NCI-H187 treated with DMSO at 0.1 percent for 48 hours (cell line): ENCODE measurements at regions not wholly inside any gene's neighbourhood (a gene's known extent, or its start where the extent isn't known, plus 50 kb on each side); places are given as distances from the start of the nearest gene placed in this dataset.
A peak's percentile ranks its signal among the peaks of the same experiment; 100 is the strongest.

ENCODE experiments used
- DNase-seq: peaks from one replicate; lab custom pipeline; 2025; lab: John Stamatoyannopoulos, UW

- no peak for DNase-seq
Observed at GRCh38 chr2:172231508-172231907, 128.8 kb upstream of the DLX2 start.

GRCh38 chr2:172232708-172233396 is 130.2 kb upstream of the DLX2 start:
- DNase-seq: no peak

DNA sequence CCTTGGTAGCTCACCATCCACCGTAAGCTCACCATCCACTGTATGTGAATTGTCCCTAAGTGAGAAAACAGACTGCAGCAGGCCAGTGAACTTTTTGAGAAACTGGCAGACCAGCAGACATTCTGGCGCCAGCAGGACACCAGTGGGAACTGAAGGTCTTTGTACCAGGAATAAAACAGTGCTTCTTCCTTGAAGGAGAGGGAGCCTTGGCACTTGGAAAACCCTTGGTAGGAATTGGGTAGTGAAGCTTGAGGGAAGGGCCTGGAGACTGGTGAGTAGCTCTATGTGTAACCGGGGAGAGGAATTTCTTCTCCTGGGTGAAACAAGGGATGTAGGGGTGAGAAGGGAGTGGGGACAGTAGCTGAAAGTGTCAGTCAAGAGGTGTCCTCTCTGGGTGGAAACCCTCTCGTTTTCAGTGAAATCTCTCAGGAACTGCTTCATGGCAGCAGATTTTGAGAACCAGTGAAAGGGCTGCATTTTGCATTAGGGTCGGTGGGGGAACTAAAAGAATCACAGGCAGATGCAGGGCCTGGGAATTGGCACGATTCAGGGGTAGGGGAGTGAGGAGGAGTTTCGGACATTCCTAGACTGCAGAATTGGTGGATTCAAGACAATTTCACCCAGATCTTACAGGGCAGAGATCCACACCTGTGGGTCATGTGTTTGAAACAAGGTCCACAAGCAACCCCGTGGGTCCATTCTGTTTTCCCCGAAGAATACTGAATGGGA is 131.5 kb upstream of the DLX2 start:
- DNase-seq: no peak

GRCh38 chr2:172234716-172235691 is 132.3 kb upstream of the DLX2 start:
- peak; percentile 13 for DNase-seq

- no peak for DNase-seq
Observed at GRCh38 chr2:172239944-172240590, 137.4 kb upstream of the DLX2 start.

DNA sequence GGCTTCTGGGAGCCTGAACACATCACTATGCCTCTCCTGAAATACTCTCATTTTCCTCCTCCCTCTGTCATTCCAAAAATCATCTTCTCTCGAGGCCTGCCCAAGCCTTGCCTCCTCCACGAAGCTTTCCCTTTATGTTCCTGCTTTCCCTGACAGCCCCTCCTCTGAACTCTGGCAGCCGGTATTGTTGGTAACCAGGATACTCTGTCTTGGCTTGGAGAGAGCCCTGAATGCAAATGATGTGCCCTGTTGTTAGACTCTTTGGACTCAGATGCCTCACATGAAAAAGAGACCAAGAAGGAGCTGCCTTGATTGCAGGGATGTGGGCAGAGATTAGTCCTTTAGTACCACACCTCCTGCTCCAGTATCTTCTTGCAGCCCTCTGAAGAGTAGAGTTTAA is 138.5 kb upstream of the DLX2 start:
- DNase-seq: no peak

DNA sequence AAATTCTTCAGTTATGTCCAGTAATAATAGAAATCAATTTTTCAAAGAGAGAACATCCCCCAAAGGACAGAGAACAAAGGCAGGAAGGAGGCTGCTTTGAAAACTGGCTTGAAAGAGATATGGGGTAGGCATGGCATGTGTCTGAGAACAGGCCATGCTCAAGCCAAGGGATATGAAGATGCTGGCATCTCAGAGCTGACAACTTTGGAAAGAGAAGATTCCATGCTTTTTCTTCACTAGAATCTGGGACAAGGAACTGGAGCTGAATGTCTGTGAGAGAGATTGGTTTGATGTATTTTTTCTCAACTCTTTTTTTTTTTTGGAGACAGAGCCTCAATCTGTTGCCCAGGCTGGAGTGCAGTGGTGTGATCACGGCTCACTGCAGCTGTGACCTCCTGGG is 139.8 kb upstream of the DLX2 start:
- no peak for DNase-seq

DNA sequence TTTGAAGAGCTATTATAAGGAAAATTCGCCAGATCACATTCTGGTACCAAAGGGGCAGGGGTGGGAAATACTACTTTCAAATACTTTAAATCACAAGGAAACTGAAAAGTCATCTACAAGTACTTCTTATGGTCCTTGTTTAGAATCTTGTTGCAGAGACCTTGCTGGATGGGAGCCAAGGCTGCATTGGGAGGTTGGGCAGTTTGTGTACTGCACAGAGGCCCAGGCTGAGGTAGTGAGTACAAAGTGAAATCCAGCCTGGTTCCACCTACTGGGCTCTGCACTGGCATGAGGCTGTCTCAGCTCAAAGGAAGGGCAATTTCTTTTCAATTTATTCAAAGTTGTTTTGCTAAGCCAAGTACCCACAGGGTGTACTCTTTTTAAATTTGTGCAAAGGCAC is 140.3 kb upstream of the DLX2 start:
- DNase-seq: no peak

DNA sequence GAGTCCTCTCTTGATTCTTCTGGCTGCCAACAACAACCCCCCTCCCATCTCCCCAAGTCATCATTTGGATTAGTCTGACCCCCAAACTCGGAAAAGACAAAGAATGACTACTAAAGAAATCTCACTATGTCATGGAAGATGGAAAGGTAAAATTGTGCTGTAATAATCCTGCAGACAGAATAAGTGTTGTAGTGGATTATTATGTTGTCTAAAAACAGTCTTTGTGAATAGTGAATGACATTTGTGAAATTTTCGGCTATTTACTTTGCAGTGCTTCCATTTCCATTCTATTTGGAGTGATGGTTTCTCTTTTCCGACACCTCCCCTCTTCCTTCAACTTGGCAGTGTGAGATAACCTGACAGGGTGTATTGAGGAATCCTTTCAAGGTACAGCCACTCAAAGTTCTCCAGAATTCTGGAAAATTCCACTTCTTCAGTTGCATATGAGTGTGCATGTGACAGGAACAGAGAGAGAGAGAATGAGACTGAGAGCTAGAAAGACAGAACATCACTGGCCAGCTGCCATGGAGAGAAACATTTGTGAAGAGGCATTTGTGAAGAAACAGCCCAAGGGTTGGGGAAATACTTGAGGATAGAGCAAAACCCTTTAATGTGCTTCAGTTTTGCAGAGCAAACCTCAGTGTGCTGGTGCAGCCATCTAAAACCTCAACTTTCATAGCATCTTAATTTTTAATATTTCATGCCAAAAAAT is 141.9 kb upstream of the DLX2 start:
- DNase-seq: no peak

DNA sequence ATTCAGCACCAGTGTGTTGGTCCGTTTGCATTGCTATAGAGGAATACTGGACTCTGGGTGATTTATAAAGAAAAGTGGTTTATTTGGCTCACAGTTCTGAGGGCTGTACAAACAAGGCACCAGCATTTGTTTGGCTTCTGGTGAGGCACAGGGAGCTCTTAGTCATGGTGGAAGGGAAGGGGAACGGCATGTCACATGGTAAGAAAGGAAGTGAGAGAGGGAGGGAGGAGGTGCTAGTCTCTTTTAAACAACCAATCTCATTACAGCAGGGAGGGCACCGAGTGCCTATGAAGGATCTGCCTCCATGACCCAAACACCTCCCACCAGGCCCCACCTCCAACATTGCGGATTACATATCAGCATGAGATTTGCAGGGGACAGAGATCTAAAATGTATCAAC is 143.9 kb upstream of the DLX2 start:
- DNase-seq: no peak

- no peak for DNase-seq
Observed at GRCh38 chr2:172247203-172247602, 144.5 kb upstream of the DLX2 start.

DNA sequence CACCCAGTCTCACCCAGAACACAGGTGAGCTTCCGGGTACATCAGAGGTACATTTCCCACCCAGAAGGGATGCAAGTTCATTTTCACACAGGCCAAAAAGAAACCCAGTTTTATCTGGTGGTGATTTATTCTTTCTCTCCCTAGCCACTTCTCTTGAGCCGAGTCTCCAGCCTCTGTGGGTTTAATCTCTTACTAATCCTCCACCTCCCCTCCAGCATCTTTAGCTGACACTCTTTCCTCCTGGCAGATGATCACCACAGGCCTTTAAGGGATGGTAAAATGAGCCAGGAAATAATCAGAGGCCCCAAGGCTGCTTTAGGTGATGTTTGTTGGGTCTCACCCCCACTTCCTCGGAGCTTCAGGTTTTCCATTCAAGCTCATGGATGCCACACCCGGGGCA is 145.7 kb upstream of the DLX2 start:
- no peak for DNase-seq

- no peak for DNase-seq
Observed at GRCh38 chr2:172248785-172249187, 146.1 kb upstream of the DLX2 start.

DNA sequence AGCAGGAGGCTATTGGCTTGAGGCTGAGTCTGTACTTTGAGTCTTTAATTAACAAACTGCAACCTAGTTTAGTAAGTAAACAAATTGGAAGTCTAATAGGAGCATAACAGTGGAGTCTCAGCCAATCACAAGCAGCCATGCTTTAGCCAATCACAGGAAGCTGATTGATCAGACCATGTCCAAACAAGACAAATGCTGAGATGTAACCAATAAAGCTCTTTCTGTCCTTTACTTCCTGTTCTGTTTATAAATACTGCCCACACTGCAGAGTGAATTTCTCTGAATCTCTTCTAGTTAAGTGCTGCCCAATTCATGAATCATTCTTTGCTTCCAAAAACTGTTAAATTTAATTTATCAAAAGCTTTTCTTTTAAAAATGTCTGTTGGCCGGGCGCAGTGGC is 146.6 kb upstream of the DLX2 start:
- DNase-seq: no peak

DNA sequence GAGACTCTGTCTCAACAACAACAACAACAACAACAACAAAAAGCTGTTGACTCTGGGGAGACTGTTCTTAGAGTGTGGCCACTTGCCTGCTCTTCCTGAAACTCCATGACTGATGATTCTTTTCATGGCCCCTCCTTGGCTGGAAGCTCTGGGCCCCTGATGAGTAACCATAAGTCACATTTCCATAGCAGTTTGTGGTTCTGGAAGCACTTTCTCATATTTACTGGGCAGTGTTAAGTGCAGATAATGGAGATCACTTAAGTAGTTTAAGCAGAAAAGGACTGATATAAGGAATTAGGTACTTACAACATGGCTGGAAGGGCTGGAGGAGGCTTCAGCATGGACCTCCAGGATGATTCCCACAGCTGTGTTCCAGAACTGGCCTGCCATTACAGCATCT is 147.3 kb upstream of the DLX2 start:
- no peak for DNase-seq

GRCh38 chr2:172251231-172251630 is 148.5 kb upstream of the DLX2 start:
- no peak for DNase-seq

DNA sequence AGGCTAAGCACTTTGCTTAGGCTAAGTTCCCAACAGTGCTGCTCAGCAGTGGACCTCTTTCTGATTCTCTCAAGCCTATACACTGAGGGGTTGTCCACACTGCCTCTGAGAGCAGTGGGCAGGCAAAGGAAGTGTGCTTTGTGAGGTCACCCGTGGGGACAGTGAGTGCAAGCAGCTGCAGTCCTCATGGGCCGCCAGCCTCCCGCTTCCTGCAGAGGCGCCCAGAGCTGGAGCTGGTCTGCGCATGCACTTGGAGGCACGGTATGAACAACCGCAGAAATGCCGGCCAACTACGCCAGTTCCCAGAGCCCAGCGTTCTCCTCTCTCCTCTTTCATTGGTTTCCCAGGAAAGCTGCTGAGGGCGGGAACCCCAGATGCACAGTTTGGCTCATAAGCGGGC is 149.5 kb upstream of the DLX2 start:
- DNase-seq: no peak

DNA sequence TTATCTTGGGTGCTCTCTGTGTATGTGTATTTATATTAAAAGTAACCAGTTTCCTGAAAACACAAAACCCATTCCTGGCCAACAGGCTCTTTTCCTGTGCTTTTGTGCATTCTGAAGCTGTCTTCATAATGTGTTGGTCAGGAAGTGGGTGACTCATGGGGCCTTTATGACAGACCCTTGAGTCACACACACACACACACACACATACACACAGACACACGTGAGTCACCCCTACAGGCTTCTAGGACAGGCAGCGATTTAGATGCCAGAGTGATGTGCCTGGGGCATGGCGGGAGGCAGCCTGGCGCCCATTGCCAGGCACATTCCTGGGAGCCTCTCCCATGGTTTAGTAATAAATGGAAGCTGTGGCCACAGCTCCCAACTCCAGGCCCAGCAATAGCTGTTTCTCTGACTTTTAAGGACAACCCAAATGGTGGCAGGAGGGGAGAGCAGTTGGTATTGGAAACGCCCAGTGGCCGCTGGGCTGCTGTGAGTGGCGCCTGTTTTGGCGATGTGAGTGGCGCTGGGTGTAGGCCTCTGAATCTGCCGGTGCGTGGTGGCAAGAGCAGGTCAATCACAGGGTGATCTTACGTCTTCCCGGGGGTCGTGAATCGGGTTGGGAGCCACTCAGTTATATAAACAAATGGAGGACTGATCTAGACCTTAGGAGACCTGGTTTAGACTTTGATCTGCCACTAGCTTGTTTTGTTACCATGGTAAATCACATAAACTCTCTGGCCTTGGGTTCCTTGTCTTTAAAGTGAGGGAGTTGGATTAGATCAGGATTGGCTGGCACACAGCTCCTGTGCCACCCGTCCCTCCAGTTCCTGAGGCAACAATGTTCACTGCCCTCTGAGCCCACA is 150.7 kb upstream of the DLX2 start:
- no peak for DNase-seq

- DNase-seq: no peak
Observed at GRCh38 chr2:172256886-172257285, 154.2 kb upstream of the DLX2 start.

DNA sequence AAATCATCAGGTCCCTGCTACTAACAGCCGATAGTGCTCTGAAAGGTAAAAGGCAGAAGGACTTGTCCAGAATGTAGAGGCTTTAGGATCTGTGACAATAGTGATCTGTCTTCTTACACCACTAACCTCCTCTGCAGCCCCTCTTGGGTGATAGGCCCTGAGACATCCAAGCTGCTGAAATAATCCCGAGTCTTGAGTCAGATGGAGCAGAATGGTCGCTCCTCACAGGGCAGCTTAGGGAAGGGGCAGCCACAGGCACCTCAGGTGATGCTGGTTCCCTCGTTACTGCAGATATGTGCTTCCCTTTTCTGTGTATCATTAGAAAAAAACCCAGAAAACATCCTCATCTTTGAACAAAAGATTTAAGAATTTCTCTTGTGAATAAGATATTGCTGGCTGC is 157.1 kb upstream of the DLX2 start:
- no peak for DNase-seq

DNA sequence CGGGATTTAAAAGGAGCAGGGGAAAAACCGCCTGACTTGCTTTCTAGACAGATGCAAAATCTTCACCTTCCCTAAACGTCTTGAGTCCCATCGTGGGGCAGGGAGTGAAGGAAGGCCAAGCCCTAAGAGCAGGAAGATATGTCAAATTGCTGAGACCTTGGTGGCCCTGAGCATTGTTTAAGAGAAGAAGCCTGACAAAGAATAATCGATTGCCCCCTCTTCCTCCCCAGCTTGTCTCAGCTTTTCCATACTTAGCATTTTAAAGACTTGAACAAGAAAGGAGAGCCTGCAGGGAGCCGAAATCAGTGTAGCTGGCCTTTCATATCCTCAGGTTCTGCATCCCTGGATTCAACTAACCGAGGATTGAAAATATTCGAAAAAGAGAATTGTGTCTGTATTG is 157.6 kb upstream of the DLX2 start:
- no peak for DNase-seq
